WTC11 (cell line): ENCODE measurements at regions not wholly inside any gene's neighbourhood (a gene's known extent, or its start where the extent isn't known, plus 50 kb on each side); places are given as distances from the start of the nearest gene placed in this dataset.
"Not testable (repeated sequence)": the region's sequence is repeated elsewhere in the genome, so short reads cannot be mapped to it uniquely, and the experiment has no call there.

ENCODE experiments used
- ATAC-seq: fragments of 200-7000 bp; cut with Tn5 transposase; 2 replicates; pipeline ENCODE4 v1.10.0; 2021; ENCODE audit warnings: mild to moderate bottlenecking, moderate library complexity
- CTCF ChIA-PET: fragments of 300-600 bp; sonication (Branson Sonifier 250); formaldehyde crosslinking; loops from one replicate; lab custom pipeline; 2021; ENCODE audit warnings: antibody characterized with exemption; lab: Charles Lee
- POLR2A ChIA-PET: fragments of 350-600 bp; sonication (Branson Sonifier 250); formaldehyde crosslinking; loops from one replicate; lab custom pipeline; 2021; ENCODE audit warnings: antibody characterized with exemption; lab: Charles Lee
- DNase-seq: peaks from one replicate; pipeline ENCODE4 v3.0.0; 2021; ENCODE audit warnings: low spot score
- H3K27ac Mint-ChIP-seq: 2 replicates; pipeline ENCODE4 v1.8.0; 2021; ENCODE audit warnings: mixed read lengths
- H3K27me3 Mint-ChIP-seq: 2 replicates; pipeline ENCODE4 v1.8.0; 2021; ENCODE audit warnings: low read depth, mild to moderate bottlenecking, moderate library complexity, mixed read lengths
- H3K36me3 Mint-ChIP-seq: 2 replicates; pipeline ENCODE4 v1.8.0; 2021; ENCODE audit warnings: mixed read lengths
- H3K4me1 Mint-ChIP-seq: 2 replicates; pipeline ENCODE4 v1.8.0; 2022; ENCODE audit warnings: mixed read lengths
- H3K4me3 Mint-ChIP-seq: 2 replicates; pipeline ENCODE4 v1.8.0; 2021; ENCODE audit warnings: mild to moderate bottlenecking, moderate library complexity, mixed read lengths
- H3K9me3 Mint-ChIP-seq: 2 replicates; pipeline ENCODE4 v1.8.0; 2021; ENCODE audit warnings: mixed read lengths
- ATF2 ChIP-seq: sonication (generic); formaldehyde crosslinking; IDR thresholded peaks from 2 replicates; pipeline ENCODE4 v1.8.1; 2022; ENCODE audit warnings: low read depth, missing genetic modification reagents, borderline replicate concordance
- IRF1 ChIP-seq: sonication (generic); formaldehyde crosslinking; IDR thresholded peaks from 2 replicates; pipeline ENCODE4 v1.8.0; 2023; ENCODE audit warnings: missing genetic modification reagents
- MAX ChIP-seq: sonication (generic); formaldehyde crosslinking; IDR thresholded peaks from 2 replicates; pipeline ENCODE4 v1.8.0; 2022; ENCODE audit warnings: mild to moderate bottlenecking, missing genetic modification reagents
- STAT6 ChIP-seq: sonication (generic); formaldehyde crosslinking; conservative IDR thresholded peaks from 2 replicates; pipeline ENCODE4 v1.8.1; 2023; ENCODE audit warnings: mild to moderate bottlenecking, low read depth, missing genetic modification reagents, moderate library complexity
- ZNF121 ChIP-seq: sonication (generic); formaldehyde crosslinking; IDR thresholded peaks from 2 replicates; pipeline ENCODE4 v1.8.0; 2023; ENCODE audit warnings: missing genetic modification reagents
- ZNF138 ChIP-seq: sonication (generic); formaldehyde crosslinking; conservative IDR thresholded peaks from 2 replicates; pipeline ENCODE4 v1.8.1; 2022; ENCODE audit warnings: mild to moderate bottlenecking, moderate library complexity, missing genetic modification reagents
- ZNF232 ChIP-seq: sonication (generic); formaldehyde crosslinking; IDR thresholded peaks from 2 replicates; pipeline ENCODE4 v1.8.0; 2022; ENCODE audit warnings: mild to moderate bottlenecking, missing genetic modification reagents
- ZNF317 ChIP-seq: sonication (generic); formaldehyde crosslinking; IDR thresholded peaks from 2 replicates; pipeline ENCODE4 v1.8.1; 2023; ENCODE audit warnings: low read depth, mild to moderate bottlenecking, moderate library complexity, missing genetic modification reagents, borderline replicate concordance
- ZNF416 ChIP-seq: fragments of 250-450 bp; sonication (Bioruptor Pico); IDR thresholded peaks from 2 replicates; pipeline ENCODE4 v1.9.0; 2021; ENCODE audit warnings: mild to moderate bottlenecking, inconsistent platforms
- ZNF671 ChIP-seq: fragments of 250-450 bp; sonication (Bioruptor Pico); IDR thresholded peaks from 2 replicates; pipeline ENCODE4 v1.8.0; 2021; ENCODE audit warnings: mild to moderate bottlenecking
- TF ChIP-seq, protein P1 (sequence below): sonication (generic); formaldehyde crosslinking; IDR thresholded peaks from 2 replicates; pipeline ENCODE4 v1.8.1; 2023; ENCODE audit warnings: mild to moderate bottlenecking, missing genetic modification reagents
- TF ChIP-seq, protein P2 (sequence below): fragments of 250-450 bp; sonication (Bioruptor Pico); IDR thresholded peaks from 2 replicates; pipeline ENCODE4 v1.9.0; 2021; ENCODE audit warnings: moderate library complexity, mild to moderate bottlenecking, inconsistent platforms, borderline replicate concordance
- TF ChIP-seq, protein P3 (sequence below): sonication (generic); formaldehyde crosslinking; IDR thresholded peaks from 2 replicates; pipeline ENCODE4 v1.8.1; 2023; ENCODE audit warnings: mild to moderate bottlenecking, moderate library complexity, missing genetic modification reagents
- TF ChIP-seq, protein P4 (sequence below): sonication (generic); formaldehyde crosslinking; IDR thresholded peaks from 2 replicates; pipeline ENCODE4 v1.8.1; 2022; ENCODE audit warnings: mild to moderate bottlenecking, missing genetic modification reagents, moderate library complexity, borderline replicate concordance

DNA sequence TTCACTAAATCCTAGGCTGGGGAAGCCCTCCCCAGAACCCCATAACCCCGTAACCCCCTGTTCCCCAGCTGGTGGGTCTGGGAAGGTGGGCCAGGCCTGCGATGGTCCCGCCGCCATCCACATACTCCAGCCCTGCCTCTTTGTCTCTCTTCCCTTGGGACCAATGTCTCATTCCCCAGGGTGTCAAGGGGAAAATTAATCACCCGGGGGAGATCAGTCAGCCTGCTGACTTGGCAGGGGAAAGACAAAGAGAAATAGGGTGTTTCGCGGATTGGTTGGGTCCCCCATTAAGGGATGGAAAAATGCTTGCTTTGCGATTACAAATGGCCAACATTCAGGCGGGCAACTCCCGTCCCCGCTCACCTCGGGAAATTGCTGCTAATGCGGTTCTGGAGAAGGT is 60.6 kb upstream of the LHX5 start:
- Mint-ChIP-seq H3K4me3 (no peak overlapping the region), H3K36me3 (peaks cover 20% of the 10 kb centered on the region), H3K27ac (no peak overlapping the region), H3K4me1 (peaks cover 16% of the 10 kb centered on the region), H3K27me3 (peaks cover 18% of the 10 kb centered on the region), H3K9me3 (peaks cover 24% of the 10 kb centered on the region)
- ATAC-seq (no peak), DNase-seq (no peak)
- CTCF ChIA-PET, result interaction anchor here (0.6 kb wide), 1 partner anchor 328 kb away, joined by 4 read pairs; no protein-coding TSS in a partner anchor
- POLR2A ChIA-PET, result no interaction called here
- TF ChIP-seq ZNF671 (no peak), ZNF416 (CRISPR knock-in tag) (no peak), IRF1 (CRISPR knock-in tag) (no peak), ZNF232 (CRISPR knock-in tag) (no peak), ATF2 (CRISPR knock-in tag) (no peak), ZNF138 (CRISPR knock-in tag) (no peak)

DNA sequence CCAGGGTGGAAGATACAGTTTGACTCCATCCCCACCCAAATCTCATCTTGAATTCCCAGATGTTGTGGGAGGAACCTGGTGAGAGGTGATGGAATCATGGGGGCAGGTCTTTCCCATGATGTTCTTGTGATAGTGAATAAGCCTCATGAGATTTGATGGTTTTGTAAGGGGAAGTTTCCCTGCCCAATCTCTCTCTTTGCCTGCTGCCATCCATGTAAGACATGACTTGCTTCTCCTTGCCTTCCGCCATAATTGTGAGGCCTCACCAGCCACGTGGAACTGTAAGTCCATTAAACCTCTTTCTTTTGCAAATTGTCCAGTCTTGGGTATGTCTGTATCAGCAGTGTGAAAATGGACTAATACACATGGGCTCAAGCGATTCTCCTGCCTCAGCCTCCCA is 59.4 kb upstream of the LHX5 start:
- peaks cover 18% of the 10 kb centered on the region for H3K36me3 Mint-ChIP-seq
- ATAC-seq, H3K4me3 Mint-ChIP-seq, DNase-seq, CTCF ChIA-PET, H3K27ac Mint-ChIP-seq, POLR2A ChIA-PET: not testable (repeated sequence)
- H3K9me3 Mint-ChIP-seq, result peaks cover 18% of the 10 kb centered on the region
- H3K27me3 Mint-ChIP-seq, result peaks cover 12% of the 10 kb centered on the region
- H3K4me1 Mint-ChIP-seq, result peaks cover 19% of the 10 kb centered on the region

DNA sequence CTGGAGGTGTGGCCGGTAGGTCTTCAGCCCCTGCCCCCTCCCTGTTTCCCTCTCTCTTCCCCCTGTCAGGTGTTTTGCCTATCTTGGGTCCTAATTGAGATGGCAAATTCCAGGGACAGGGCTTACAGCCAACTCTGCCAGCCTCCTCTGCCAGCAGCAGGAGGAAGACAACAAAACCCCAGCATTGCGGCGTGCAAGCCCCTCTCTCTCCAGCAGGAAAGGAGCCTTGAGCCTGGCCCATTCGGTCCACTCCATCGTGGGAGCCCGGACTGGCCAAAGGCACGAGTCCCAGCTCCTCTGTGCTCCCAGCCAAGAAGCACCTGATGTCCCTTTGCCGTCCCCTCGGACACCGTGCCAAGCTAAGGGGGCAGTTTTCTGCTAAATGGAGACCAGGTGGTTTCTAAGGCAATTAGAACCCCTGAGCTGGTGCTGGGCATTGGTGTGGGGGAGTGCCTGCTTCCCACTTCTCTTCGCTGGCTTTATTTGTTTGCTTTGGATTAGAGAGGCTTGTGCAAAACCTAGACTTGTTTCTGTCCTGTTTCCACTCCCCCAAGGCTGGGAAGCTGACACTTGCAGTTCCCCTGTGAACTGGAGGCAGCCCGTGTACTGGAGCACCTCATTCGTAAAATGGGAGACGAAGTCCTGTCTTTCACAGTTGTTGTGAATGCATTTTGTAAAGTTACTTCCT is 57.1 kb upstream of the LHX5 start:
- peak; percentile 21 for DNase-seq
- H3K27me3 Mint-ChIP-seq, result peaks cover 14% of the 10 kb centered on the region

GRCh38 chr12:113525066-113525465 is 53.4 kb upstream of the LHX5 start:
- Mint-ChIP-seq H3K9me3 (peaks cover 5% of the 10 kb centered on the region), H3K36me3 (peaks cover 6% of the 10 kb centered on the region), H3K27me3 (peaks cover 25% of the 10 kb centered on the region), H3K4me1 (peaks cover 36% of the 10 kb centered on the region), H3K27ac (no peak overlapping the region), H3K4me3 (no peak overlapping the region)
- DNase-seq (no peak), ATAC-seq (no peak)
- ChIA-PET CTCF (interaction anchor here (0.6 to 1.4 kb wide), 7 partner anchors 9 to 112 kb away, joined by 3 to 4 read pairs (median 3); no protein-coding TSS in a partner anchor), POLR2A (no interaction called here)
- TF ChIP-seq, protein P1, sequence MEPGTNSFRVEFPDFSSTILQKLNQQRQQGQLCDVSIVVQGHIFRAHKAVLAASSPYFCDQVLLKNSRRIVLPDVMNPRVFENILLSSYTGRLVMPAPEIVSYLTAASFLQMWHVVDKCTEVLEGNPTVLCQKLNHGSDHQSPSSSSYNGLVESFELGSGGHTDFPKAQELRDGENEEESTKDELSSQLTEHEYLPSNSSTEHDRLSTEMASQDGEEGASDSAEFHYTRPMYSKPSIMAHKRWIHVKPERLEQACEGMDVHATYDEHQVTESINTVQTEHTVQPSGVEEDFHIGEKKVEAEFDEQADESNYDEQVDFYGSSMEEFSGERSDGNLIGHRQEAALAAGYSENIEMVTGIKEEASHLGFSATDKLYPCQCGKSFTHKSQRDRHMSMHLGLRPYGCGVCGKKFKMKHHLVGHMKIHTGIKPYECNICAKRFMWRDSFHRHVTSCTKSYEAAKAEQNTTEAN (CRISPR knock-in tag), result no peak
- TF ChIP-seq ZNF317 (CRISPR knock-in tag) (no peak), ZNF121 (CRISPR knock-in tag) (no peak), STAT6 (CRISPR knock-in tag) (no peak), ATF2 (CRISPR knock-in tag) (no peak)
- TF ChIP-seq, protein P2, sequence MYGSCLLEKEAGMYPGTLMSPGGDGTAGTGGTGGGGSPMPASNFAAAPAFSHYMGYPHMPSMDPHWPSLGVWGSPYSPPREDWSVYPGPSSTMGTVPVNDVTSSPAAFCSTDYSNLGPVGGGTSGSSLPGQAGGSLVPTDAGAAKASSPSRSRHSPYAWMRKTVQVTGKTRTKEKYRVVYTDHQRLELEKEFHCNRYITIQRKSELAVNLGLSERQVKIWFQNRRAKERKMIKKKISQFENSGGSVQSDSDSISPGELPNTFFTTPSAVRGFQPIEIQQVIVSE (CRISPR knock-in tag), result no peak
- TF ChIP-seq, protein P3, sequence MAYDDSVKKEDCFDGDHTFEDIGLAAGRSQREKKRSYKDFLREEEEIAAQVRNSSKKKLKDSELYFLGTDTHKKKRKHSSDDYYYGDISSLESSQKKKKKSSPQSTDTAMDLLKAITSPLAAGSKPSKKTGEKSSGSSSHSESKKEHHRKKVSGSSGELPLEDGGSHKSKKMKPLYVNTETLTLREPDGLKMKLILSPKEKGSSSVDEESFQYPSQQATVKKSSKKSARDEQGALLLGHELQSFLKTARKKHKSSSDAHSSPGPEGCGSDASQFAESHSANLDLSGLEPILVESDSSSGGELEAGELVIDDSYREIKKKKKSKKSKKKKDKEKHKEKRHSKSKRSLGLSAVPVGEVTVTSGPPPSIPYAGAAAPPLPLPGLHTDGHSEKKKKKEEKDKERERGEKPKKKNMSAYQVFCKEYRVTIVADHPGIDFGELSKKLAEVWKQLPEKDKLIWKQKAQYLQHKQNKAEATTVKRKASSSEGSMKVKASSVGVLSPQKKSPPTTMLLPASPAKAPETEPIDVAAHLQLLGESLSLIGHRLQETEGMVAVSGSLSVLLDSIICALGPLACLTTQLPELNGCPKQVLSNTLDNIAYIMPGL (CRISPR knock-in tag), result no peak

More for the DNA sequence above, 57.1 kb upstream of the LHX5 start:
- Mint-ChIP-seq H3K4me1 (peaks cover 24% of the 10 kb centered on the region), H3K4me3 (no peak overlapping the region), H3K9me3 (peaks cover 18% of the 10 kb centered on the region), H3K36me3 (peaks cover 18% of the 10 kb centered on the region), H3K27ac (no peak overlapping the region)
- ChIA-PET POLR2A (no interaction called here), CTCF (interaction anchor here (1.4 kb wide), 1 partner anchor 66 kb away, joined by 5 read pairs; no protein-coding TSS in a partner anchor)
- TF ChIP-seq MAX (no peak), ZNF317 (CRISPR knock-in tag) (no peak)
- TF ChIP-seq, protein P4, sequence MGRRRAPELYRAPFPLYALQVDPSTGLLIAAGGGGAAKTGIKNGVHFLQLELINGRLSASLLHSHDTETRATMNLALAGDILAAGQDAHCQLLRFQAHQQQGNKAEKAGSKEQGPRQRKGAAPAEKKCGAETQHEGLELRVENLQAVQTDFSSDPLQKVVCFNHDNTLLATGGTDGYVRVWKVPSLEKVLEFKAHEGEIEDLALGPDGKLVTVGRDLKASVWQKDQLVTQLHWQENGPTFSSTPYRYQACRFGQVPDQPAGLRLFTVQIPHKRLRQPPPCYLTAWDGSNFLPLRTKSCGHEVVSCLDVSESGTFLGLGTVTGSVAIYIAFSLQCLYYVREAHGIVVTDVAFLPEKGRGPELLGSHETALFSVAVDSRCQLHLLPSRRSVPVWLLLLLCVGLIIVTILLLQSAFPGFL (CRISPR knock-in tag), result no peak
- ATAC-seq, result peak; percentile 40
